AG10803 (cell line): ENCODE measurements at regions not wholly inside any gene's neighbourhood (a gene's known extent, or its start where the extent isn't known, plus 50 kb on each side); places are given as distances from the start of the nearest gene placed in this dataset.

Experiments
- DNase-seq: peaks from one replicate; pipeline ENCODE4 v3.0.0; 2010; ENCODE audit warnings: low read depth
- H3K4me3 ChIP-seq: 2 replicates; pipeline ENCODE4 v1.5.1; 2011; ENCODE audit warnings: mild to moderate bottlenecking, low read length, control low read depth
- CTCF ChIP-seq: conservative IDR thresholded peaks from 2 replicates; pipeline ENCODE4 v1.5.1; 2011; ENCODE audit warnings: mild to moderate bottlenecking, low read length, control low read depth, inconsistent platforms

GRCh38 chr20:7262803-7263202 lies 495.3 kb downstream of the BMP2 start:
- no peak for TF ChIP-seq CTCF
- no peak for DNase-seq
- H3K4me3 ChIP-seq = no peak overlapping the region

GRCh38 chr20:7264137-7264536 lies 496.7 kb downstream of the BMP2 start:
- DNase-seq = no peak
- TF ChIP-seq CTCF = no peak
- H3K4me3 ChIP-seq = no peak overlapping the region

- no peak overlapping the region for H3K4me3 ChIP-seq
- DNase-seq = no peak
- TF ChIP-seq CTCF = no peak
Measured at GRCh38 chr20:7269452-7269851, 502.0 kb downstream of the BMP2 start.

- no peak for DNase-seq
- peak; percentile 23 for TF ChIP-seq CTCF
- H3K4me3 ChIP-seq = no peak overlapping the region
Measured at GRCh38 chr20:7272512-7272911, 505.0 kb downstream of the BMP2 start.

GRCh38 chr20:7274870-7275269 lies 507.4 kb downstream of the BMP2 start:
- H3K4me3 ChIP-seq = no peak overlapping the region
- no peak for DNase-seq
- TF ChIP-seq CTCF = no peak

GRCh38 chr20:7275645-7276237 lies 508.3 kb downstream of the BMP2 start:
- DNase-seq = no peak
- TF ChIP-seq CTCF = no peak
- H3K4me3 ChIP-seq = no peak overlapping the region

GRCh38 chr20:7285918-7286556 lies 518.6 kb downstream of the BMP2 start:
- DNase-seq = peak; percentile 80
- TF ChIP-seq CTCF = peak; percentile 94
- H3K4me3 ChIP-seq = no peak overlapping the region
